Endodermal cell (in vitro differentiated cells): ENCODE measurements at regions not wholly inside any gene's neighbourhood (a gene's known extent, or its start where the extent isn't known, plus 50 kb on each side); places are given as distances from the start of the nearest gene placed in this dataset.

Experiments used
- DNase-seq: peaks from one replicate; pipeline ENCODE4 v3.0.0-alpha.2; 2017
- H3K27ac ChIP-seq: 2 replicates; pipeline ENCODE4 v1.5.1; 2013; ENCODE audit warnings: mild to moderate bottlenecking, low read depth, low read length, moderate library complexity
- H3K27me3 ChIP-seq: 2 replicates; pipeline ENCODE4 v1.6.1; 2013; ENCODE audit warnings: mild to moderate bottlenecking, low read length, moderate library complexity; ENCODE audit not compliant: insufficient read depth, control insufficient read depth, poor library complexity, severe bottlenecking
- H3K36me3 ChIP-seq: 2 replicates; pipeline ENCODE4 v1.7.0; 2013; ENCODE audit warnings: mild to moderate bottlenecking, low read length, moderate library complexity; ENCODE audit not compliant: control insufficient read depth, insufficient read depth
- H3K4me1 ChIP-seq: one replicate; pipeline ENCODE4 v1.7.0; 2013; ENCODE audit warnings: low read length; ENCODE audit not compliant: control insufficient read depth, insufficient read depth
- H3K4me3 ChIP-seq: 2 replicates; pipeline ENCODE4 v1.5.1; 2013; ENCODE audit warnings: mild to moderate bottlenecking, low read length, moderate library complexity
- H3K9ac ChIP-seq: 2 replicates; pipeline ENCODE4 v1.6.1; 2013; ENCODE audit warnings: mild to moderate bottlenecking, low read length, moderate library complexity; ENCODE audit not compliant: poor library complexity, severe bottlenecking; ENCODE audit errors: extremely low read depth
- H3K9me3 ChIP-seq: 2 replicates; pipeline ENCODE4 v1.6.1; 2013; ENCODE audit warnings: mild to moderate bottlenecking, low read length, moderate library complexity; ENCODE audit not compliant: control insufficient read depth
- H3K27ac Mint-ChIP-seq: 2 replicates; pipeline ENCODE4 v1.8.0; 2020; ENCODE audit warnings: mixed read lengths
- H3K27me3 Mint-ChIP-seq: 2 replicates; pipeline ENCODE4 v1.8.0; 2021; ENCODE audit warnings: mild to moderate bottlenecking, mixed read lengths; ENCODE audit not compliant: insufficient read depth
- H3K36me3 Mint-ChIP-seq: 2 replicates; pipeline ENCODE4 v1.8.0; 2020; ENCODE audit warnings: low read depth, mixed read lengths
- H3K4me1 Mint-ChIP-seq: 2 replicates; pipeline ENCODE4 v1.8.0; 2020; ENCODE audit warnings: mixed read lengths
- H3K4me3 Mint-ChIP-seq: 2 replicates; pipeline ENCODE4 v1.8.0; 2020; ENCODE audit warnings: mild to moderate bottlenecking, moderate library complexity, mixed read lengths
- H3K9me3 Mint-ChIP-seq: 2 replicates; pipeline ENCODE4 v1.8.0; 2020; ENCODE audit warnings: mild to moderate bottlenecking, mixed read lengths
- CTCF ChIP-seq: fragments of 200-600 bp; sonication (generic); conservative IDR thresholded peaks from 2 replicates; pipeline ENCODE4 v1.5.0; 2021; ENCODE audit warnings: antibody characterized with exemption, mild to moderate bottlenecking
- WGBS, 2 experiments: methylation state at CpG; one replicate each; pipeline versions ENCODE4 v1.1.5 to v1.1.7; 2013; ENCODE audit warnings: missing lambda C conversion rate in 2 of 2, mixed read lengths in 1 of 2; ENCODE audit not compliant: insufficient coverage in 1 of 2, insufficient read length in 1 of 2; 5-methylcytosine and 5-hydroxymethylcytosine counted together

- H3K27ac Mint-ChIP-seq, result no peak overlapping the region
- DNase-seq, result no peak
- H3K9ac ChIP-seq, result no peak overlapping the region
- peaks cover 5% of the 10 kb centered on the region for H3K9me3 Mint-ChIP-seq
- H3K9me3 ChIP-seq, result no peaks in the 10 kb centered on the region
- no peak overlapping the region for H3K27ac ChIP-seq
- no peak for TF ChIP-seq CTCF
- H3K4me3 ChIP-seq, result peak overlapping the region; percentile 69
- H3K4me1 ChIP-seq, result no peaks in the 10 kb centered on the region
- H3K27me3 Mint-ChIP-seq, result peaks cover 83% of the 10 kb centered on the region
- WGBS, 2 experiments, result 15 to 24% methylated on average over 3 to 5 of the region's 5 CpGs
- H3K4me3 Mint-ChIP-seq, result peak overlapping the region; percentile 67
- H3K36me3 Mint-ChIP-seq, result no peaks in the 10 kb centered on the region
- H3K36me3 ChIP-seq, result no peaks in the 10 kb centered on the region
- H3K4me1 Mint-ChIP-seq, result no peaks in the 10 kb centered on the region
- H3K27me3 ChIP-seq, result peaks cover 78% of the 10 kb centered on the region
Measured at GRCh38 chr1:38577937-38578270, 281.7 kb downstream of the RRAGC start.

- no peak overlapping the region for H3K9ac ChIP-seq
- no peak overlapping the region for H3K4me3 ChIP-seq
- no peak for TF ChIP-seq CTCF
- no peak overlapping the region for H3K27ac Mint-ChIP-seq
- DNase-seq, result peak; percentile 39
- H3K27me3 ChIP-seq, result peaks cover 78% of the 10 kb centered on the region
- no peaks in the 10 kb centered on the region for H3K9me3 ChIP-seq
- peaks cover 80% of the 10 kb centered on the region for H3K27me3 Mint-ChIP-seq
- WGBS, 2 experiments, result 64 to 74% methylated on average over 3 to 4 of the region's 4 CpGs
- no peaks in the 10 kb centered on the region for H3K36me3 Mint-ChIP-seq
- H3K4me3 Mint-ChIP-seq, result peak overlapping the region; percentile 67
- no peaks in the 10 kb centered on the region for H3K4me1 ChIP-seq
- no peaks in the 10 kb centered on the region for H3K9me3 Mint-ChIP-seq
- no peaks in the 10 kb centered on the region for H3K4me1 Mint-ChIP-seq
- H3K36me3 ChIP-seq, result no peaks in the 10 kb centered on the region
- H3K27ac ChIP-seq, result no peak overlapping the region
Measured at GRCh38 chr1:38577385-38577784, 282.2 kb downstream of the RRAGC start.

DNA sequence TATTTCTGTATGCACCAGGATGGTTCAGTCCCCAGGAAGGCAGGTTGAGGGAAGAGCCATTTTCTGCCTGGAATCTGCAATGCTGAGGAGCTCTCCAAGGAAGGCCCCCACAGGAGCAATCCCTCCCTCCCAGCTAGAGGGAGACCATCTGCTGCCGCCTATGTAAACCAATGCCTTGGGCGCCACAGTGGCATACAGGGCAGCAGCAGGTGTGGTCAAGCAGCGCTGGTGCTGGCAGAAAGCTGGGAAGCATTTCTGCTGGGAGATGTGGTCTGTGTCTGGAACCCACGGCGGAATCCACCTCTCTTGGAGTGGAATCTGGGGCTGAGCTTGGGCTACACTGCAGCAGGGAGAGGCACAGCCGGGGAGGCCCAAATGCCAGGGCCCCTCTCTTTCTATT lies 283.3 kb downstream of the RRAGC start:
- peak; percentile 53 for DNase-seq
- Histone ChIP-seq H3K36me3 (no peaks in the 10 kb centered on the region), H3K27ac (no peak overlapping the region), H3K27me3 (peaks cover 79% of the 10 kb centered on the region), H3K4me3 (no peak overlapping the region), H3K9ac (no peak overlapping the region), H3K9me3 (no peaks in the 10 kb centered on the region), H3K4me1 (no peaks in the 10 kb centered on the region)
- peak; percentile 16 for TF ChIP-seq CTCF
- Mint-ChIP-seq H3K9me3 (no peaks in the 10 kb centered on the region), H3K4me1 (no peaks in the 10 kb centered on the region), H3K27ac (no peak overlapping the region), H3K36me3 (no peaks in the 10 kb centered on the region), H3K27me3 (peaks cover 84% of the 10 kb centered on the region), H3K4me3 (no peak overlapping the region)
- 78 to 88% methylated on average over 4 to 6 of the region's 6 CpGs for WGBS, 2 experiments
